CD14-positive monocyte (primary cell): ENCODE measurements at regions not wholly inside any gene's neighbourhood (a gene's known extent, or its start where the extent isn't known, plus 50 kb on each side); places are given as distances from the start of the nearest gene placed in this dataset.

Experiments
- DNase-seq, 3 donors: peaks; one replicate each; pipeline ENCODE4 v3.0.0-alpha.2; 2011 to 2022
- H2AFZ ChIP-seq: 2 replicates; pipeline ENCODE4 v1.6.0; 2012; ENCODE audit warnings: mild to moderate bottlenecking, low read depth, low read length, inconsistent platforms; ENCODE audit not compliant: insufficient read depth, poor library complexity, severe bottlenecking
- H3K27ac ChIP-seq, 2 donors: 1 replicate in 1 of 2; 2 replicates in 1 of 2; pipeline ENCODE4 v1.5.1; 2012 to 2013; ENCODE audit warnings: low read length in 2 of 2, control low read depth in 1 of 2, inconsistent platforms in 1 of 2, low read depth in 1 of 2, mild to moderate bottlenecking in 1 of 2
- H3K27me3 ChIP-seq, 2 donors: one replicate each; pipeline versions ENCODE4 v1.6.0 to v1.6.1; 2011 to 2013; ENCODE audit warnings: low read length in 2 of 2; ENCODE audit not compliant: control insufficient read depth in 2 of 2, insufficient read depth in 2 of 2
- H3K36me3 ChIP-seq, 2 donors: replicated peaks in 1 of 2; 1 replicate in 1 of 2; 2 replicates in 1 of 2; pipeline versions ENCODE4 v1.5.1 to v1.6.1; 2012 to 2013; ENCODE audit warnings: low read length in 2 of 2, control low read depth in 1 of 2, inconsistent platforms in 1 of 2, mild to moderate bottlenecking in 1 of 2; ENCODE audit not compliant: insufficient read depth in 2 of 2, control insufficient read depth in 1 of 2
- H3K4me1 ChIP-seq, 2 donors: 1 replicate in 1 of 2; 2 replicates in 1 of 2; pipeline versions ENCODE4 v1.5.1 to v1.6.1; 2012 to 2013; ENCODE audit warnings: low read length in 2 of 2, control low read depth in 1 of 2, inconsistent platforms in 1 of 2, mild to moderate bottlenecking in 1 of 2, moderate library complexity in 1 of 2; ENCODE audit not compliant: insufficient read depth in 2 of 2, control insufficient read depth in 1 of 2
- H3K4me2 ChIP-seq: replicated peaks from 2 replicates; pipeline ENCODE3; 2012; ENCODE audit warnings: low read length, moderate library complexity, mild to moderate bottlenecking; ENCODE audit not compliant: poor library complexity, severe bottlenecking; ENCODE audit errors: extremely low read depth
- H3K4me3 ChIP-seq, 3 experiments: fragments of 200-600 bp in 1 of 3; sonication (generic) in 1 of 3; replicated peaks in 1 of 3; 1 replicate in 2 of 3; 2 replicates in 1 of 3; pipeline ENCODE4 v1.5.1; 2011 to 2013; ENCODE audit warnings: low read length in 3 of 3, mild to moderate bottlenecking in 3 of 3, control low read depth in 2 of 3, low read depth in 2 of 3, inconsistent platforms in 1 of 3, moderate library complexity in 1 of 3
- H3K79me2 ChIP-seq: 2 replicates; pipeline ENCODE4 v1.6.0; 2012; ENCODE audit warnings: mild to moderate bottlenecking, control low read depth, inconsistent platforms, low read length, moderate library complexity; ENCODE audit not compliant: insufficient read depth
- H3K9ac ChIP-seq: 2 replicates; pipeline ENCODE4 v1.6.0; 2017; ENCODE audit warnings: low read length, mild to moderate bottlenecking; ENCODE audit not compliant: insufficient read depth, poor library complexity, severe bottlenecking
- H3K9me3 ChIP-seq, 2 donors: replicated peaks in 1 of 2; 1 replicate in 1 of 2; 2 replicates in 1 of 2; pipeline versions ENCODE4 v1.5.1 to v1.6.1; 2012 to 2013; ENCODE audit warnings: low read length in 2 of 2, control low read depth in 1 of 2; ENCODE audit not compliant: control insufficient read depth in 1 of 2, insufficient read depth in 1 of 2
- H4K20me1 ChIP-seq: 2 replicates; pipeline ENCODE4 v1.6.0; 2012; ENCODE audit warnings: mild to moderate bottlenecking, low read length, control low read depth, moderate library complexity; ENCODE audit not compliant: insufficient read depth
- H3K27ac Mint-ChIP-seq, 7 donors: one replicate each; pipeline ENCODE4 v1.8.0; 2020; ENCODE audit warnings: mild to moderate bottlenecking in 7 of 7, mixed read lengths in 7 of 7, moderate library complexity in 6 of 7, inconsistent platforms in 2 of 7
- H3K27me3 Mint-ChIP-seq, 3 donors: one replicate each; pipeline ENCODE4 v1.8.0; 2021 to 2022; ENCODE audit warnings: low read depth in 3 of 3, mild to moderate bottlenecking in 3 of 3, mixed read lengths in 3 of 3, moderate library complexity in 3 of 3, inconsistent platforms in 1 of 3
- H3K36me3 Mint-ChIP-seq, 2 donors: one replicate each; pipeline ENCODE4 v1.8.0; 2020; ENCODE audit warnings: mixed read lengths in 2 of 2, inconsistent platforms in 1 of 2, mild to moderate bottlenecking in 1 of 2
- H3K4me1 Mint-ChIP-seq: one replicate; pipeline ENCODE4 v1.8.0; 2020; ENCODE audit warnings: mild to moderate bottlenecking, mixed read lengths
- H3K4me3 Mint-ChIP-seq, 2 donors: one replicate each; pipeline ENCODE4 v1.8.0; 2020; ENCODE audit warnings: mild to moderate bottlenecking in 2 of 2, mixed read lengths in 2 of 2, moderate library complexity in 1 of 2
- H3K9me3 Mint-ChIP-seq, 7 donors: one replicate each; pipeline ENCODE4 v1.8.0; 2020 to 2022; ENCODE audit warnings: mixed read lengths in 7 of 7, mild to moderate bottlenecking in 6 of 7, moderate library complexity in 6 of 7, inconsistent platforms in 2 of 7
- CTCF ChIP-seq: fragments of 200-600 bp; IDR thresholded peaks from one replicate; pipeline ENCODE4 v1.8.0; 2022; ENCODE audit warnings: antibody characterized with exemption, mild to moderate bottlenecking
- WGBS: methylation state at CpG from one replicate; pipeline ENCODE4 v1.1.5; 2013; ENCODE audit warnings: missing lambda C conversion rate; ENCODE audit not compliant: insufficient coverage; 5-methylcytosine and 5-hydroxymethylcytosine counted together
- intact Hi-C, 2 donors: fragments of 100-400 bp; cut with micrococcal nuclease; formaldehyde crosslinking; loops; one replicate each; pipeline versions ENCODE4 v1.15.0 to v1.15.1; 2023

- Mint-ChIP-seq H3K4me3 (no peak overlapping the region), H3K27me3 (no peaks in the 10 kb centered on the region), H3K27ac (no peak overlapping the region), H3K4me1 (no peaks in the 10 kb centered on the region), H3K9me3 (peaks cover 0 to 5% (median 2%) of the 10 kb centered on the region in 7 donors), H3K36me3 (no peaks in the 10 kb centered on the region)
- intact Hi-C loops: no loop called here
- Histone ChIP-seq H3K4me1 (no peaks in the 10 kb centered on the region), H3K4me3 (no peak overlapping the region), H3K4me2 (no peak overlapping the region), H3K79me2 (no peaks in the 10 kb centered on the region), H4K20me1 (no peaks in the 10 kb centered on the region), H2AFZ (no peak overlapping the region), H3K27ac (no peak overlapping the region), H3K27me3 (no peaks in the 10 kb centered on the region), H3K9me3 (no peaks in the 10 kb centered on the region), H3K36me3 (no peaks in the 10 kb centered on the region), H3K9ac (no peak overlapping the region)
- no peak for DNase-seq
- no peak for TF ChIP-seq CTCF
- WGBS: no CpG with 5 or more reads among the region's 5 CpGs
Measured at GRCh38 chrX:5250106-5250505, 978.6 kb downstream of the NLGN4X start.

GRCh38 chrX:5242091-5242790 lies 986.4 kb downstream of the NLGN4X start:
- no CpG with 5 or more reads among the region's 7 CpGs for WGBS

More at GRCh38 chrX:5242091-5242790, 986.4 kb downstream of the NLGN4X start:
- Mint-ChIP-seq H3K4me3 (no peak overlapping the region), H3K9me3 (peaks cover 0 to 4% (median 2%) of the 10 kb centered on the region in 7 donors), H3K27me3 (peaks cover 0 to 2% (median 1%) of the 10 kb centered on the region in 3 donors), H3K27ac (no peak overlapping the region), H3K36me3 (no peaks in the 10 kb centered on the region), H3K4me1 (no peaks in the 10 kb centered on the region)
- no peak overlapping the region for H3K27ac ChIP-seq
- TF ChIP-seq CTCF: no peak
- H3K9me3 ChIP-seq: no peaks in the 10 kb centered on the region
- H3K4me3 ChIP-seq: no peak overlapping the region
- no peaks in the 10 kb centered on the region for H3K36me3 ChIP-seq
- no peaks in the 10 kb centered on the region for H4K20me1 ChIP-seq
- no peaks in the 10 kb centered on the region for H3K79me2 ChIP-seq
- no peaks in the 10 kb centered on the region for H3K4me1 ChIP-seq
- H3K27me3 ChIP-seq: no peaks in the 10 kb centered on the region
- H2AFZ ChIP-seq: no peak overlapping the region
- intact Hi-C loops: no loop called here
- H3K4me2 ChIP-seq: no peak overlapping the region
- no peak for DNase-seq
- no peak overlapping the region for H3K9ac ChIP-seq
